Keratinocyte (primary cell): ENCODE measurements at regions not wholly inside any gene's neighbourhood (a gene's known extent, or its start where the extent isn't known, plus 50 kb on each side); places are given as distances from the start of the nearest gene placed in this dataset.

Experiments used
- DNase-seq: peaks from one replicate; pipeline ENCODE4 v3.0.0-alpha.2; 2011; ENCODE audit warnings: low read depth, missing footprints, low spot score
- FAIRE-seq: peaks from 2 replicates; lab custom pipeline; 2011; peaks lifted over from hg19 to GRCh38; lab: Jason Lieb, UNC
- H2AFZ ChIP-seq: 2 replicates; pipeline ENCODE4 v1.6.0; 2012; ENCODE audit warnings: low read length, control low read depth, inconsistent platforms; ENCODE audit not compliant: control insufficient read depth
- H3K27ac ChIP-seq: 2 replicates; pipeline ENCODE4 v1.5.1; 2011; ENCODE audit warnings: low read length; ENCODE audit not compliant: control insufficient read depth, insufficient read depth
- H3K27me3 ChIP-seq: 3 replicates; pipeline ENCODE4 v1.6.0; 2011; ENCODE audit warnings: low read length; ENCODE audit not compliant: control insufficient read depth, insufficient read depth; ENCODE audit errors: extremely low read depth
- H3K36me3 ChIP-seq, 2 experiments: 2 replicates in 1 of 2; 3 replicates in 1 of 2; pipeline ENCODE4 v1.5.1; 2011; ENCODE audit warnings: low read length in 2 of 2, mild to moderate bottlenecking in 1 of 2; ENCODE audit not compliant: control insufficient read depth in 2 of 2, insufficient read depth in 2 of 2; ENCODE audit errors: extremely low read depth in 1 of 2
- H3K4me1 ChIP-seq: 3 replicates; pipeline ENCODE4 v1.5.1; 2011; ENCODE audit warnings: low read length; ENCODE audit not compliant: control insufficient read depth, insufficient read depth; ENCODE audit errors: extremely low read depth
- H3K4me2 ChIP-seq: 3 replicates; pipeline ENCODE4 v1.6.0; 2011; ENCODE audit warnings: low read depth, low read length; ENCODE audit not compliant: control insufficient read depth, insufficient read depth; ENCODE audit errors: extremely low read depth
- H3K4me3 ChIP-seq, 3 experiments: fragments of 200-600 bp in 1 of 3; sonication (generic) in 1 of 3; 2 replicates in 2 of 3; 3 replicates in 1 of 3; pipeline ENCODE4 v1.5.1; 2011 to 2016; ENCODE audit warnings: low read length in 3 of 3, mild to moderate bottlenecking in 3 of 3, control low read depth in 2 of 3, inconsistent platforms in 1 of 3, low read depth in 1 of 3, mixed read lengths in 1 of 3, mixed run types in 1 of 3, moderate library complexity in 1 of 3; ENCODE audit not compliant: control insufficient read depth in 2 of 3, insufficient read depth in 2 of 3; ENCODE audit errors: extremely low read depth in 1 of 3
- H3K79me2 ChIP-seq: 2 replicates; pipeline ENCODE4 v1.6.0; 2012; ENCODE audit warnings: low read length; ENCODE audit not compliant: control insufficient read depth, insufficient read depth
- H3K9ac ChIP-seq: 3 replicates; pipeline ENCODE4 v1.6.0; 2011; ENCODE audit warnings: low read length; ENCODE audit not compliant: control insufficient read depth, insufficient read depth; ENCODE audit errors: extremely low read depth
- H3K9me1 ChIP-seq: 3 replicates; pipeline ENCODE4 v1.6.0; 2011; ENCODE audit warnings: low read length; ENCODE audit not compliant: control insufficient read depth, insufficient read depth; ENCODE audit errors: extremely low read depth
- H3K9me3 ChIP-seq: 2 replicates; pipeline ENCODE4 v1.5.1; 2012; ENCODE audit warnings: low read depth, low read length; ENCODE audit not compliant: control insufficient read depth
- H4K20me1 ChIP-seq: 3 replicates; pipeline ENCODE4 v1.6.0; 2011; ENCODE audit warnings: low read length; ENCODE audit not compliant: control insufficient read depth, insufficient read depth; ENCODE audit errors: extremely low read depth
- CTCF ChIP-seq, 3 experiments: IDR thresholded peaks in 1 of 3; conservative IDR thresholded peaks in 1 of 3; optimal IDR thresholded peaks in 1 of 3; 2 replicates in 2 of 3; 3 replicates in 1 of 3; pipeline versions ENCODE3 to v1.5.1; 2011; ENCODE audit warnings: low read length in 3 of 3, mild to moderate bottlenecking in 3 of 3, moderate library complexity in 2 of 3, control low read depth in 1 of 3, inconsistent platforms in 1 of 3; ENCODE audit not compliant: insufficient read depth in 2 of 3; ENCODE audit errors: extremely low read depth in 1 of 3
- EZH2 ChIP-seq: IDR thresholded peaks from one replicate; pipeline ENCODE4 v1.6.1; 2012; ENCODE audit warnings: inconsistent platforms, mild to moderate bottlenecking, low read length, moderate library complexity
- dilution Hi-C: fragments of 300-500 bp; cut with MboI; formaldehyde crosslinking; loops from one replicate; pipeline ENCODE4 v1.7.0; 2020; ENCODE audit warnings: low sequenced_read_pairs; ENCODE audit not compliant: extremely low pct_ligation_motif_present

- Histone ChIP-seq H3K4me3 (no peak overlapping the region), H3K9me1 (no peaks in the 10 kb centered on the region), H2AFZ (no peak overlapping the region), H3K4me1 (no peaks in the 10 kb centered on the region), H3K27me3 (no peaks in the 10 kb centered on the region), H4K20me1 (no peaks in the 10 kb centered on the region), H3K79me2 (no peaks in the 10 kb centered on the region), H3K27ac (no peak overlapping the region), H3K36me3 (no peaks in the 10 kb centered on the region), H3K9ac (no peak overlapping the region), H3K4me2 (no peak overlapping the region), H3K9me3 (no peaks in the 10 kb centered on the region)
- TF ChIP-seq EZH2 (no peak), CTCF (optimal IDR thresholded peaks at IDR 0.05 in 1 of 3, IDR thresholded peaks at IDR 0.05 in 1 of 3, conservative IDR thresholded peaks at IDR 0.05 in 1 of 3; ENCODE audit: extremely low read depth in 1 of 3, insufficient read depth in 2 of 3, low read length in 3 of 3) (no peak)
- no peak for FAIRE-seq
- DNase-seq = no peak
- dilution Hi-C loops = no loop called here
These were observed 1215.7 kb upstream of the SLC10A2 start for GRCh38 chr13:104281910-104282309.

GRCh38 chr13:104270731-104271130 is 1204.5 kb upstream of the SLC10A2 start:
- dilution Hi-C loops = no loop called here

More at GRCh38 chr13:104270731-104271130, 1204.5 kb upstream of the SLC10A2 start:
- Histone ChIP-seq H3K79me2 (no peaks in the 10 kb centered on the region), H3K9ac (no peak overlapping the region), H3K9me3 (no peaks in the 10 kb centered on the region), H3K9me1 (no peaks in the 10 kb centered on the region), H3K27me3 (no peaks in the 10 kb centered on the region), H2AFZ (no peak overlapping the region), H3K36me3 (no peaks in the 10 kb centered on the region), H3K4me1 (no peaks in the 10 kb centered on the region), H3K4me2 (no peak overlapping the region), H3K27ac (no peak overlapping the region), H4K20me1 (no peaks in the 10 kb centered on the region), H3K4me3 (no peak overlapping the region)
- FAIRE-seq (no peak), DNase-seq (no peak)
- TF ChIP-seq CTCF (optimal IDR thresholded peaks at IDR 0.05 in 1 of 3, IDR thresholded peaks at IDR 0.05 in 1 of 3, conservative IDR thresholded peaks at IDR 0.05 in 1 of 3; ENCODE audit: extremely low read depth in 1 of 3, insufficient read depth in 2 of 3, low read length in 3 of 3) (no peak), EZH2 (no peak)
